ENCODE measurements at regions not wholly inside any gene's neighbourhood (a gene's known extent, or its start where the extent isn't known, plus 50 kb on each side); places are given as distances from the start of the nearest gene placed in this dataset.

DNA sequence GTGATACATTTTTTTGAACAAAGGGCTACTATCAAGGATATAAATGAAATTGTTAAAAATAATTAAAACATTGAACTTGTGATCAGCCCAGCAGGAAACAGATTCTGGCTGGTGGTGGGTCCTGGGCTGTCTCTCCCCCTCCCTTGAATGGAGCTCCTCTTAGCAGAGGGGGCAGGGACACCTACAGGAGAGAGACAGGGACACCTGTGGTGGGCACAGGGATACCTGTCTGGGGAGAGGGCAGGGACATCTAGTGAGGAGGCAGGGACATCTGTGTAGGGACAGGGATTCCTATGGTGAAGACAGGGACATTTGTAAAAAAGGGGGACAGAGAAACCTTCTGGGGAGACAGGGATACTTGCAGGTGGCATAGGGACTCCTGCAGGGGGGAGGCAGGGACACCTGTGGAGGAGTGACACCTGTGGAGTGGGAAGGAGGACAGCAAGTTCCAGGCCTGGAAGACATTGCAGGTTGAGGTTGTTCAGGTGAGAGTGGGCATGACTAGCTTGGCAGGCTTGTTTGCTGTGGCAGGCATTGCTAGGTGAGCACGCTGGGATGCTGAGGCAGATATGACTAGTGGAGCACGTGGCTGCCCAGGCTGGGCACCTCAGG is 264.2 kb downstream of the IRX2 start:
- DNase-seq = no peak

DNA sequence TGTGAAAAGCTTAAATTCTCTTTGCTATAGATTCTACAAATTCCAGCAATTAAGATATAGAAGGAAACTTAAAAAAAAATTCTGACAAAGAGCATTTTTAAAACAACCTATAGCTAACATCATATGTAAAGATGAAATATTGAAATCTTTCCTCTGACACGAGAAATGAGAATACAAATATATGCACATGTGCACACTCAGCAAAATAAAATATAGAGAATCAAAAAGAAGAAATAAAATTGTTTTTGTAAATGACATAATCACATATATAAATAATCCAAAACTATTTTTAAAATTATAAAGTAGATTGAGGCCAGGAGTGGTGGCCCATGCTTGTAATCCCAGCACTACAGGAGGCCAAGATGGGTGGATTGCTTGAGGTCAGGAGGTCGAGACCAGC is 265.1 kb downstream of the IRX2 start:
- no peak for DNase-seq

- no peak for DNase-seq
Observed at GRCh38 chr5:2482778-2483177, 268.7 kb downstream of the IRX2 start.

DNA sequence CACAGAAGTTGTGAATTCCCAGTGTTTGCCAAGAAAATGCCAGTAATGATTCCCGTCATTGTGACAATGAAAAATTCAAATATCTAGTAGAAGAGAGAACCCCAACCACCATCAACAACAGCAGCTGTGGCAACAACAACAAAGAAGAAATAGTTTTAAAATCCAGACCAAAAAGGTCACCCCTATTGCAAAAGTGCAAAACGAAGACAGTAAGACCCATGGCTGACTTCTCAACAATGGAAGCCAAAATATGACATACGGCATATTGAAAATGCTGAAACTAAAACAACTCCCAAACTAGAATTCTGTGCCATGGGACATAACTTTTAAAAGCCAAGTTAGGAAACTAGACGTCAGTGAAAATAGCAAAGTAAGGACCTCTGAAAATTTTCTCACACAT is 270.6 kb downstream of the IRX2 start:
- no peak for DNase-seq

- DNase-seq = no peak
Observed at GRCh38 chr5:2475902-2476301, 275.6 kb downstream of the IRX2 start.

DNA sequence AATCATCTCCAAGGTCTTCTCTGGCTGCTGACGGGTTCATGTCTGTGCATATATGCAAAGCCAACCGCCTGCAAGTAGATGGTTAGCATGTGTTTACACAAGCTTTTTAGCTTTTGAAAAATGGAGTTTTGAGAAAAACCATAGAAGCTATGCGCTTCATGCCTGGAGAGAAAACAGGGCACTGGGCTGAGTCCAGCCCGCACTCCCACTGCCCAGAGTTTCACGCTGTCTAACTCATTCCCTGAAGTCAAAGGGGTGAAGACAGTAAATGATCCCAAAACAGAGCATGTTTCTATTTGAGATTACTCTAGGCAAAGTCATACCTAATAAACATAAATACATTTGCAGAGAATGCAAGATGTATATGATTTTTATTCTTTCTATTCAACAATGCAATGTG is 278.8 kb downstream of the IRX2 start:
- no peak for DNase-seq

DNA sequence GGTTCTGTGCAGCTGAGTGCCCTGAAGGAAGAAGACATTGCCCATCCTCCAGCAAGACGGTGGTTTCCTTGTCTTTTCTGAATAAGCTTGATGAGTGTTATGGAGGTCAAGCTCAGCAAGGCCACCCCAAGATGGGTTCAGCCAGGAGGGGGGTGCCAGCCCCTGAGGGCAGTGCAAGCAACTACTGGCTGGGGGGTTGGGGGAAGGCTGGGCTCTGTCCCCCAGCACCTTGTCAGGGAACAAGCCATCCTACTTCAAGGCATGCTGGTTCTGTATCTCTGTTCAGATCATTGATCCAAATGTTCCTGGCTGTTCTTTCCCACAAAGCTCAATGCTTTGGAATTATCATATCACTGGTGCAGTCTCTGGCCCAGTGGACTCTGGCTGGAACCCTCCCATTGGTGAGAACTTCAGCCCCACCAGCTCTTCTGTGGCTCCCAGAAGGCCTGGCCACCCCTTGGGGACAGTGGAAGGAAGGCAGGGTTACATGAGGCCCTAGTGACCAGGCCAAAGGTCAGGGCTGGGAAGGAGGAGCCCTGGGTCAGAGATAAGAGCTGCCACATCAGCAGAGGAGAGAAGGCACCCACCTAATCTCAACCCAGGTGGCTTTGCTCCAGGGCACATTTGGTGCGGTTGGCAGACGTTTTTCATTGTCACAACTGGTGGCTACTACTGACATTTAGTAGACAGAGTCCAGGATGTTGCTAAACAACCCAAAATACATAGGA is 280.2 kb downstream of the IRX2 start:
- no peak for DNase-seq

GRCh38 chr5:2466966-2467365 is 284.5 kb downstream of the IRX2 start:
- DNase-seq = no peak

DNA sequence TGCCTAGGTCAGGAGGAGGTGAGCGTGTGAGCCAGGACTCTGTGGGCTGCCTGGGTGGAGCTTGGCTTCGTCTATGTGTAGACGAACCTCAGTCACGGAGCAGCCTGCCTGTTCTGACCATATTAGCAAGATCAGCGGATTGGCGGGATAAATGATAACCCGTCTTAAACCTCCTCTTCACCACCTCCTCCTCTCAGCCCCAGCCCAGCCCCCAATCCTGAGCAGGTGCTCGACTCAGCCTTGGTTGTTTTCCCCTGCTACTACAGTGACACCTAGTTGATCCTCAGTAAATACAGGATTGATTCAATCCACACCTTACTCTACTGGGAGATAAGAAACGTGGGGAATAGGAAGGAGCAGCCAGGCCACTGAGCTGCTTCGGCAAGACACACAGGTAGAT is 286.1 kb downstream of the IRX2 start:
- DNase-seq = no peak

DNA sequence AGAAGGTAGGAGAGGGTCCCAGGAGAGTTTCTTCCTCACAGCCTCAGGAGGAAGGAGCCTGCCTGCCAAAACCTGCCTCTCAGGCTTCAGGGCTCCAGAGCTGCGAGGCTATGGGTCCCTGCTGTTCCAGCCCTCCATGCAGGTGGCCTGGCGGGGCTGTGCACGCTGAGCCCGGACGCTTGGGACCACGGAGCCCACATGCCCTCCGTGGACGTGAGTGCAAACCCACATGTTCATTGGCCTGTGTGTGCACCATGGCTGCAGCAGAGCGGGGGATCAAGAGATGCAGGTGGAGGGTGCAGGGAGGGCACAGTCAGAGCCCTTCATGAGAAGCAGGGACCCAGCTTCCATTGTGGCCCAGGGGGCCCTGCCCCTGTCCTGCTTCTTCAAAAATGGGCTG is 287.3 kb downstream of the IRX2 start:
- no peak for DNase-seq

GRCh38 chr5:2461701-2462691 is 289.5 kb downstream of the IRX2 start:
- no peak for DNase-seq

DNA sequence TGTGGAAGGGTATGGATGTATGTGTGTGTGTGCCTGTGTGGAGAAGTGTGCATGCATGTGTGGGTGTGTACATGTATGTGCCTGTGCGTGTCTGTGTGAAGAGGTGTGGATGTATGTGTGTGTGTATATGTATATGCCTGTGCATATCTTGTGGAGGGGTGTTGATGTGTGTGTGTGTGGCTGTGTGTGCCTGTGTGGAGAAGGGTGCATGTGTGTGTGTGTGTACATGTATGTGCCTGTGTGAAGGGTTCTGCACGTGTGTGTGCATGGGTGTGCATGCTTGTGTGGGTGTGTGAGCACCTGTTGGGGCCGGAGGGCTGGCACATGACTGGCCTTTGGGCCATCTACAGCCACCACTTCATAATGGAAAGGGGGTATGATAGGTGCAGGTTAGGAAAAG is 291.4 kb downstream of the IRX2 start:
- DNase-seq = no peak

- no peak for DNase-seq
Observed at GRCh38 chr5:2459251-2459650, 292.2 kb downstream of the IRX2 start.

GRCh38 chr5:2455878-2456277 is 295.6 kb downstream of the IRX2 start:
- DNase-seq = no peak

DNA sequence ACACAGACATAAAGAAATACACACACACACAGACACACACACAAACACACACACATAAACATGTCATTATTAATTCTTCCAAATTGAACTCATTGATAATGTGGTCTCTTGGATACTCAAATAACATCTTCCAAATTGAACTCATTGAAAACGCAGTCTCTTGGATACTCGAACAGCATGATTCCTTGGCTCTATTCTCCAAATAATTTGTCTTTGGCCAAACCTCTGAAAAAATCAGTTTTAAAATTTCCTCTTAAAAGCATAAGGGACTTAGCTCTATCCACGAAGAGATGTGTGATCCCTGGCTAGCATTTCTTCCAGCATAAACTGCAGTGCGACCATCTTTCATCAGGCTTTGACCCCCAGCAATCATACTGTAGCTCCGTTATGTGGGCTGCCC is 296.6 kb downstream of the IRX2 start:
- DNase-seq = no peak

DNA sequence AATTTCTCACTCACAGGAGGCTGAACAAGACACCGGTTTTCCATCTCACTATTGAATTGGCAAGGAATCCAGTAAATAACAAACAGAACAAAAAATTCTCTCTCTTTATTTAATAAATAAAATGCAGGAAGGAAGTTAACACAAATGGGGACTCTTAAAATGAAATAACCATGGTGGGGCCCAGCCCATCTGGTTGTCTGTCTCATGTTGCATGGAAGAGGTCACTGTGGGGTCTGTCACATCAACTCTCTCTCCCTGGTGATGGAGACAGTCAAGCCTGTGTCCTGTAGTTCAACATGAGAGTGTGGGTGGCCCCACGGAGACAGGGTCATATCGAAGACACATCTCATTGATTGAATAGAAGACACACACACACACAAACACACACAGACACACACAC is 297.7 kb downstream of the IRX2 start:
- DNase-seq = no peak

- DNase-seq = no peak
Observed at GRCh38 chr5:2451100-2451499, 300.4 kb downstream of the IRX2 start.

DNA sequence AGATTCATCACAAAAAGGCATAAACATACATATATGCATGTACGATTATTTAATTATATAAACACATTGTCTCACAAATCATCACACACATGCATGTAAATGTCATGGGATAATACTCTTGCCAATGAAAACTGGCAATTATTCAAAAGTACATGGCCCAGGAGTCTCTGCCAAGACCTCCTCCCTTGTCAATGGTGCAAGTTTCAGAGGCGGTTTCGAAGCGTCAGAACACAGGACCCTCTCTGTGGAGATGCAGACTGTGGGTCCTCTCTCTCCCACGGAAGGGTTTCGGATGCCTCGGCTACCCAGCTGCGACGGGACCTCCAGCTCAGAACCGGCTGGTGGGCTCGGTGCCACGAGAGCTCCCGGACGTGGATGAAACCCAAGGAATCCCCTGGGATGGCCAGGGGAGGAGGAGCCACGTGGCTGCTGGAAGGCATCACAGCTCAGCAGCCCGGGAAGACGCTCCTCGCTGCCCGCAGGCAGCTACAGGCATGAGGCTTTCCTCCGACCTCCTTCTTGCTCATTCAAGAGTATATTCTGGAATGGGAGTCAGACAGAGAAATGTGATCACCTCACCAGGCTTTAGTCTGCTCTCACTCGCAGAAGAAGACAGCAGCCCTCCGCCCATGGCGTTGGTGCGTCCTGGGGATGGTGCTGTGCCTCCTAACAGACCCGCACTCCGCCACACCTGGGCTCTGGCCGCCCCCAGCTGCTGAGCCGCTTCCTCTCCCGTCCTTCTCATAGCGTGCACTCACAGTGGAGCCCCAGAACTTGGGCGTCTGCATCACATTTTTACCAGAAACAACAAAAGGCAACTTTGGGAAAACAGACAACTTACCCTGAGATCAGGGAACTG is 308.8 kb downstream of the IRX2 start:
- DNase-seq = no peak

GRCh38 chr5:2441495-2442180 is 309.8 kb downstream of the IRX2 start:
- DNase-seq = no peak

- no peak for DNase-seq
Observed at GRCh38 chr5:2439608-2440007, 311.9 kb downstream of the IRX2 start.

DNA sequence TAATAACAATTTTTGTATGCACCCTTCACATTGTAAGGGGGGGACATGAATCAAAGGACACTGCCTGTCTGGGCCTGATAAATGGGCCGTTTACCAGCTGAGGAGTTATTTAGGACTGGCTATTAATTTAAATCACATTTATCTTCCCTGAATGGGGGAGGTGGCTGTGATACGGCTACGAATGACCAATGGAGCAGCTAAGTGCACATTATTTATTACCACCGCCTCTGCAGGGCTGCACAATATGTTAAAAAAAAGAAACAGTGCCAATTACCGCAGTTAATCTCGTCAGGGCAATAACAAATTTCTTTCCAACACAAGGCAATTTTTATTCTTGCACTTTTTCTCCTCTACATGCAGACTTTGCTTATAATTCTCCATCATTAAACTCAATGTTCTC is 318.4 kb downstream of the IRX2 start:
- no peak for DNase-seq
